Suppressor macrophage treated with lipopolysaccharide for 1 hour (primary cell): ENCODE measurements at regions not wholly inside any gene's neighbourhood (a gene's known extent, or its start where the extent isn't known, plus 50 kb on each side); places are given as distances from the start of the nearest gene placed in this dataset.
A peak's percentile ranks its signal among the peaks of the same experiment; 100 is the strongest.
"Not testable (repeated sequence)": the region's sequence is repeated elsewhere in the genome, so short reads cannot be mapped to it uniquely, and the experiment has no call there.

Source experiments
- DNase-seq, 3 donors: peaks; one replicate each; pipeline ENCODE4 v3.0.0-alpha.2; 2020 to 2022

DNA sequence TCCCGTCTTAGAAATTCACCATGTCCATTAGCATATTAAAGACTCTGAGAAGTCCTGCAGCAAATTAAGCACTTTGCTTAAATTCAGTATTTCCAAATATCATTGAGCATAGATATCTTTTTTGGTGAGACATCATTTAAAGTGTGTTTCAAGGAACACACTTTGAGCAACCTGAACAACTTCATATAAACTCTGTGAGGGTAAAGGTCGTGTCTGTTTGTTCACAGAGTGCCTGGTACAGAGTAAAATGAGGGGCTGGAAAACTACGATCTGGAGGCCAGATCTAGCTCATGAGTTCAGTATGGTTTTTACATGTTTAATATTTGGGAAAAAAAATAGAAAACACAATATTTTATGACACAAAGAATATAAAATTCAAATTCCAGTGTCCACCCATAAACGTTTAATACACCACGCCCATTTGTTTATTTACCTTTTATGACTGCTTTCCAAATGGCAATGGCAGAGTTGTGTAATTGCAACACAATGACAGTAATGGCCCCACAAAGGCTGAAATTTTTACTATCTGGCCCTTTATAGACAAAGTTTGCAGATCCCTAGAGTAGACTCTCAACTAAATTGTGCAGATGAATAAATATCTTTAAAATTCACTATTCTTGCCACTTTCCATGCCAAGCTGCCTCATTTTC lies 67.4 kb downstream of the SNTN start:
- peak in 1 of 3 donors; percentile 1 for DNase-seq

DNA sequence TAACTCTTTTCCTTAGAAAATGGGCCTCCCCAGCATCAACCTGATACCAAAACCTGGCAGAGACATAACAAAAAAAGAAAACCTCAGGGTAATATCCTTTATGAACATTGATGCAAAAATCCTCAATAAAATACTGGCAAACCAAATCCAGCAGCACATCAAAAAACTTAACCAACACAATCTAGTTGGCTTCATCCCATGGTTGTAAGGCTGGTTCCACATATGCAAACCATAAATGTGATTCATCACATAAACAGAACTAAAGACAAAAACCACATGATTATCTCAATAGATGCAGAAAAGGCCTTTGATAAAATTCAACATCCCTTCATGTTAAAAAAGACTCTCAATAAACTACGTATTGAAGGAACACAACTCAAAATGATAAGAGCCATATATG lies 68.5 kb downstream of the SNTN start:
- not testable (repeated sequence) for DNase-seq

DNA sequence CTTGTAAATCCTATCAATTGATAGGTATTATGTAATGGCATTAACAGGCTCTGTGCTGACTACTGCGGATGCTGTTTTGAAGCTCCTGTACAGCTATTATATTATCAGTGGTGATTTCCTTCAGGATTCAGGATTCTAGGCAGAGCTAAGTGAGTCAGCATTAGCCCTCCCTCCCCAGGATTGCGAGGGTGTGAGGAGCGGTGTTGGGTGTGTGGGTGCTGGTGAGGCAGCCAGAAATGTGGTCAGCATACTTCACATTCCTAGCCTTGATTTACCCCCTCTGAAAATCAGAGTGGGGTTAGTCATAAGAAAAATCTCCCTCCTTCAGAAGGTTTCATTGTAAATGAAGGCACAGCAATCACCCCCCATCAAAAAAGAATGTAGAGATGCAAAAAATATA lies 72.5 kb downstream of the SNTN start:
- DNase-seq, result no peak

DNA sequence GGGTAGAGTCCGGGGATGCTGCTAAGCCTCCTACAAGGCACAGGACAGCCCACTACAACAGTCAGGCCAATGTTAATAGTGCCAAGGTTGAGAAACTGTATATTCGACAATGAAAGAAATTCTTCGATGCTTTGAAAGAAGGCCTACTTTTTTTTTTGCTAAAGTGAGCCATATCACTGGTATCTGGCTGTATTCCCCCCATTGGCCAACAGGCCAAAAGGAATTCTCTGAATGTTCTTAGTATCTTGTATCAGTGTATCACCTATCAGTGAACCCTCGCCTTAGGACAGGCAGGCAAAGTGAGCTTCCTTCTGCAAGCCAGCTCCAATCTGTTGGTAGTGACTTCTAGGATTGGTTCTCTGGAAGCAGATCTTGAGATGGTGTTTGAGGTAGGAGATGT lies 74.2 kb downstream of the SNTN start:
- peak in 1 of 3 donors; percentile 13 for DNase-seq

DNA sequence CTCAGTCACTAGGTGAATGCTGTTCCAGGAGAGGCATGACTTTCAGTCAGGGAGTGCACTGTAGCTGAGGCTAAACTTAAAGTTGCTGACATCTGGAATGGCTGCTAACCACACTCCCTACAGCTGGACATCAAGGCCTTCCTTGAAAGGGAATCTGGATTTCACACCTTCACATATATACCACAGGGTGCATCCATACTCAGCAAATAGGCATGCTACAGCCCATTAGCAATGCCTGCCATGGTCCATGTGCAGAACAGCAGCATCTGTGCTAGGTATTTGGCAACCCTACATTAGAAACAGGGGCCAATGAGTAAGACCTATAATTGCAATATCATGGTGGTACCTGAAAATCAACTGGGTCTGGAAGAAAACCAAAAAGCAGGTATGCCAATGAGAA lies 74.8 kb downstream of the SNTN start:
- no peak for DNase-seq

DNA sequence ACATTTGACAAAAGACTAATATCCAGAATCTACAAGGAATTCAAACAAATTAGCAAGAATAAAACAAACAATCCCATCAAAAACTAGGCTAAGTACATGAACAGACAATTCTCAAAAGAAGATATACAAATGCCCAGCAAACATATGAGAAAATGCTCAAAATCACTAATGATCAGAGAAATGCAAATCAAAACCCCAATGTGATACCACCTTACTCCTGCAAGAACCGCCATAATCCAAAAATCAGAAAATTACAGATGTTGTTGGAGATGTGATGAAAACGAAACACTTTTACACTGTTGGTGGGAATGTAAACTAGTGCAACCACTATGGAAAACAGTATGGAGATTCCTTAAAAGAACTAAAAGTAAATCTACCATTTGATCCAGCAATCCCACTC lies 79.4 kb downstream of the SNTN start:
- no peak for DNase-seq

DNA sequence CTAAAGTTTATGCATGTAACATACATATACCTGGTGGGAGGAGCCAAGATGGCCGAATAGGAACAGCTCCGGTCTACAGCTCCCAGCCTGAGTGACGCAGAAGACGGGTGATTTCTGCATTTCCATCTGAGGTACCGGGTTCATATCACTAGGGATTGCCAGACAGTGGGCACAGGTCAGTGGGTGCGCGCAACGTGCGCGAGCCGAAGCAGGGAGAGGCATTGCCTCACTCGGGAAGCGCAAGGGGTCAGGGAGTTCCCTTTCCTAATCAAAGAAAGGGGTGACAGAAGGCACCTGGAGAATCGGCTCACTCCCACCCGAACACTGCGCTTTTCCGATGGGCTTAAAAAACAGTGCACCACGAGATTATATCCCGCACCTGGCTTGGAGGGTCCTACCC lies 80.8 kb downstream of the SNTN start:
- DNase-seq, result not testable (repeated sequence)

DNA sequence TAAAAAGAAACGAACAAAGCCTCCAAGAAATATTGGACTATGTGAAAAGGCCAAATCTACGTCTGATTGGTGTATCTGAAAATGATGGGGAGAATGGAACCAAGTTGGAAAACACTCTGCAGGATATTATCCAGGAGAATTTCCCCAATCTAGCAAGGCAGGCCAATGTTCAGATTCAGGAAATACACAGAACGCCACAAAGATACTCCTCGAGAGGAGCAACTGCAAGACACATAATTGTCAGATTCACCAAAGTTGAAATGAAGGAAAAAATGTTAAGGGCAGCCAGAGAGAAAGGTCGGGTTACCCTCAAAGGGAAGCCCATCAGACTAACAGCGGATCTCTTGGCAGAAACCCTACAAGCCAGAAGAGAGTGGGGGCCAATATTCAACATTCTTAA lies 82.2 kb downstream of the SNTN start:
- DNase-seq, result not testable (repeated sequence)

DNA sequence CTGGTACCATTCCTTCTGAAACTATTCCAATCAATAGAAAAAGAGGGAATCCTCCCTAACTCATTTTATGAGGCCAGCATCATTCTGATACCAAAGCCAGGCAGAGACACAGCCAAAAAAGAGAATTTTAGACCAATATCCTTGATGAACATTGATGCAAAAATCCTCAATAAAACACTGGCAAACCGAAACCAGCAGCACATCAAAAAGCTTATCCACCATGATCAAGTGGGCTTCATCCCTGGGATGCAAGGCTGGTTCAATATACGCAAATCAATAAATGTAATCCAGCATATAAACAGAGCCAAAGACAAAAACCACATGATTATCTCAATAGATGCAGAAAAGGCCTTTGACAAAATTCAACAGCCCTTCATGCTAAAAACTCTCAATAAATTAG lies 82.3 kb upstream of the C3orf49 start:
- not testable (repeated sequence) for DNase-seq

DNA sequence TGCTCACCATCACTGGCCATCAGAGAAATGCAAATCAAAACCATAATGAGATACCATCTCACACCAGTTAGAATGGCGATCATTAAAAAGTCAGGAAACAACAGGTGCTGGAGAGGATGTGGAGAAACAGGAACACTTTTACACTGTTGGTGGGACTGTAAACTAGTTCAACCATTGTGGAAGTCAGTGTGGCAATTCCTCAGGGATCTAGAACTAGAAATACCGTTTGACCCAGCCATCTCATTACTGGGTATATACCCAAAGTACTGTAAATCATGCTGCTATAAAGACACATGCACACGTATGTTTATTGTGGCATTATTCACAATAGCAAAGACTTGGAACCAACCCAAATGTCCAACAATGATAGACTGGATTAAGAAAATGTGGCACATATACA lies 80.5 kb upstream of the C3orf49 start:
- DNase-seq, result not testable (repeated sequence)

DNA sequence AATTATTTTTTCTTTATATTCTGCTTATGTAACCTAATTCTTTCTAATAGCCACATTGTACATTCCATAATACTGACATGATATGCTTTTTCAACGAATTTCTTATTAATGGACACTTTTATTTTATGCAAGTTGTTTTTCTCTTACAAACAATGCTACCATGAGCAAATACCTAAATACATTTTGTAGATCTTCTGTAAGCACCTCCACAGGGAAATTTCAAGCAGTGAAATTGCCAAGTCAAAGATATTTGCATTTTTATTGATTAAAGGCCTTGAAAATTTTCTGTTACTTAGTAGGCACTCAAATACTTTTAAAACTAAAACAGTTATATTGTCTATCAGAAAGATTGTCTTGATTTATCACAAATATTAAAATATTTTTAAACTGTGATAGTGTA lies 79.6 kb upstream of the C3orf49 start:
- no peak for DNase-seq

DNA sequence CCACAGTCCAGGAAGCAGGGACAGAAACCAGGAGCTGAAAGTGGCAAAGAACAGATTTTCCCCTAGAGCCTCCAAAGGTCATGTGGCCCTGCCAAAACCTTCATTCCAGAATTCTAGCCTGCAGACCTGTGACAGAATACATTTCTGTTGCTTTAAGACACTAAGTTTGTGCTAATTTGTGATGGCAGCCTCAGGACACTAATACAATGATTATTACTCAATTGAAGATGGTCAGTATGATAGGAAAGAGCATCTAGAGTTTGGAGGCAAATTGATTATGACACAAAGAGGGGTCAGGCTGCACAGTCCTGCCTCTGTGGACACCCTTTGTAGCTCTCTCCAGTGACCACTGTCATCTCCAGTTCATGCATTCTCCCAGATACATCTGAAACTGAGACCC lies 79.0 kb upstream of the C3orf49 start:
- DNase-seq, result no peak

DNA sequence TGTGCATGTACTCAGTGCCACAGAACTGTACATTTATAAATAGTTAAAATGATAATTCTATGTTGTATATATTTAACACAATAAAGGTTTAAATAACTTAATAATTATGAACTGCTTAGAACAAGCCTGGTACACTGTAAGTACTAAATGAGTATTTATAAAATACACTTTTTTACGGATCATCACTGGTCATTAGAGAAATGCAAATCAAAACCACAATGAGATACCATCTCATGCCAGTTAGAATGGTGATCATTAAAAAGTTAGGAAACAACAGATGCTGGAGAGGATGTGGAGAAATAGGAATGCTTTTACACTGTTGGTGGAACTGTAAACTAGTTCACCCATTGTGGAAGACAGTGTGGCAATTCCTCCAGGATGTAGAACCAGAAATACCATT lies 74.4 kb upstream of the C3orf49 start:
- DNase-seq, result not testable (repeated sequence)

DNA sequence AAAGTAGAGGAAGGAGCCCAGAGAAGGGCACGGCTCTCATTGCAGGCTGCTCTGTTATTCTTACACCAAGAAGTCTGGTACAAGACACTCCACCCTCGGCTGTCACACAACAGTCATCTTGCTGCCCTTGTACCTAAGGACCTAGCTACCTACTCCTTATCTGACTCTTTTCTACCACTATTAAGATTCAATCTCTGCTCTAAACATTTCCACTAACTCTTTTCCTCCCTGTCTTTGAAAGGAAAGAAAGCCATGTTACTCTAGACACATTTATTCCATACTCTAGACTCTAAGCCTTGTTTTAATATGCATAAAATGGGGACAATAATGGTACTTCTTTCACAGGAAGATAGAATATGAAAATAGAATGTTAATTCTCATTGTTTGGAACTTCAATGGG lies 73.3 kb upstream of the C3orf49 start:
- DNase-seq, result no peak

DNA sequence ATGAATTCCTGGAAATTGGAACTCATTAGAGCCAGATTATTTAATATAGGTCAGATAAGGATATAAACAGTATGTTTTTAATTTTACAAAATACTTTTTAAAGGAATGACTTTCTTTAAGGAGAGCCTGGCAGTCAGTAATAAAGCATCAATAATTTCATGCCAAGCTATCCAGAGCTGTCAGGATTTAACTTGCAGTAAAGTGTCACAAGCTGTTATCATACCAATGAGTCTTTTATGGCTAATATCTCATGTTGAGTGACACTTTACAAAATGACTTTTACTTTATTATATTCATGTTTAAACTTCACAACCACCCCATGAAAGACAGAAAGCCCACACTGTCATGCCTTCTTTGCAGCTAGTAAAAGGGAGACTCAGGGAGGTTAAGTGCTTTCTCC lies 72.9 kb upstream of the C3orf49 start:
- DNase-seq, result no peak

DNA sequence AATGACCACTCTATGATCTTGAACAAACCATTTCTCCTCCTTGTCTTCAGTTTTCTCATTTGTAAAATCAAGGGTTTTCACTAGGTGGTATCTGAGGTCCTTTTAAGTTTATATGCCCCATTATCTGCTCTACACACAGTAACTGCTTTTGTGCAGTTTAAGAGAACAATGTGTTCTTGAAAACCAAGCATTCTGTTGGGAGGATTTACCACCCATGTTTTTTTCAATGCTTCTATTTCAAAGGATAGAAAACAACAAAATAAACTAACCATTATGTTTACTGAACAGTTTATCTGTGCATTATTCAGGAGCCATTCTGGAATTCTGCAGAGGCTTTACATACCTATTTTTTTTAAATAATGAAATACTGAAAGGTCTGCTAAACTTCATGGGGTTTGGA lies 67.6 kb upstream of the C3orf49 start:
- DNase-seq, result no peak

DNA sequence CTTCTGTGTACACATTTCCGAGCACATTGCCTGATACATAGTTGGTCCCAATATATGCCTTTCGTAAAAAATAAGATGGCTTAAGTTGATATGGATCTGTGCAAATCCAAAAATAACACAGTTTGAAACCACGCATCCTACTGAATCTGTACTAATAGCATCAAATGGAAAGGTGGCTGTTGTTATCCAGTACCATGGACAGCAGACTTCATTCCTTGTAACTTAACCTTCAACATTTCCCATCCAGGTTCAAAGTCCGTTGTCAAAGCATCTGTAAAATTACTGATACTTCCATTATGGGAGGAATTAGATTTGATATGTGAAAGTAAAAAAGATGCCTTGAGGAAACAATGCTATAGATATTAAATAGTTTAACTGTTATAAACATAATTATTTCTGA lies 65.5 kb upstream of the C3orf49 start:
- no peak for DNase-seq

DNA sequence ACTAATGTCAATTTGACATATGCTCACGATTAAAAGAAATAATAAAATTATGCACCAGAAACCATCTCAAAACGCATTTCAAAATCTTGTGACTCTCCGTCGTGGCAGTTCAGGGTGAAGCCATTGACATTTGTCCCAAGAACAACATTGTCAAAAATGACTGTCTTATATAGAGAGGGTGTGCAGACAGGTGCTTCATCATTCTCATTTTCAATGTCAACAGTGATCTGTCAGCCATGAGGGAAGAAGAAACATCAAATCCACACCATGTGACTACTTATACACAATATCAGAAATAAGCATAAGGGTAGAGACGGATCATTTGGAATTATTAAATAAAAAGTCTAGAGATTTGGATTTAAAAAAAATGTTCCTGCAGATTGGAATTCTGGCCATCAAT lies 65.1 kb upstream of the C3orf49 start:
- no peak for DNase-seq

DNA sequence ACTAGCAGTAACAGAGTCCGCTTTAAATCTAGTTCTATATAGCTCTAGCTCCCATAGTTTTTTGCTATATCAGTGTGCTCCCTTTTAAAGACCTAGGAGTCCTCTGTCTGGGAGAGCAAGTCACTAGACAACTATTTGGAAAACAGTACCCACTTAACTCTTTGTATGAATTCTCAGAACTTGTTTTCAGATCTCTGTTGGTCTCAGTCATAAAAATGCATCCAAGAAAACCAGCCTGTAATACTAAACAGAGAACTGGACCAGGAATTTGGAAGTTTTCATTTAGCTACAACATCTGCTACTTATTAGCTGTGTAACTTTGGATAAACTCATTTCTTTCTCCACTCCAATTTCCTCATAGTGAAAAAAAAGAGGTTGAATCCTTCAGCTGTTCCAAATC lies 56.9 kb upstream of the C3orf49 start:
- DNase-seq, result no peak

DNA sequence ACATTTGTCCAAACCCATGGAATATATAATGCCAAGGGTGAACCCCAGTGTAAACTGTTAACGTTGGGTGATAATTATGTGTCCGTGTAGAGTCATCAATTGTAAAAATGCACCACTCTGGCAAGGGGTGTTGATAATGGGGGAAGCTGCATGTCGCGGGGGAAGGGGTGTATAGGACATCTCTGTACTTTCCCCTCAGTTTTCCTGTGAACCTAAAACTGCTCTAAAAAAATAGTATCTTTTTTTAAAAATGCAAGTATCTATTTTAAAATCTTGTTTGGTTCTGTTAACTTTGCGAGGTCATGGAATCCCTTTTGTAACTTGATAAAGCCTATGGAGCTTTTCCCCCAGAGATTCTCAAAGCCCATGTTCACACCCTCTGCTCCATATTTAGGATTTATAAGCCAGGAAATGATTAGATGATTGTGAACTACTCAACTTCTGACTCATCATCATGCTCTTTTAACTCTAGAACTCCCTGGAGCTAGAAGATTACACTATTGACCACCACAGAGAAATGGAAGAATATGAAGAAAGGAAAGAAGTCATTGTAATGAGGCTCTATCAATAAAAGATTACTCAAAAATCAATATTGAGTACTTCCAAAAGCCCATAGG lies 56.1 kb upstream of the C3orf49 start:
- DNase-seq, result no peak

DNA sequence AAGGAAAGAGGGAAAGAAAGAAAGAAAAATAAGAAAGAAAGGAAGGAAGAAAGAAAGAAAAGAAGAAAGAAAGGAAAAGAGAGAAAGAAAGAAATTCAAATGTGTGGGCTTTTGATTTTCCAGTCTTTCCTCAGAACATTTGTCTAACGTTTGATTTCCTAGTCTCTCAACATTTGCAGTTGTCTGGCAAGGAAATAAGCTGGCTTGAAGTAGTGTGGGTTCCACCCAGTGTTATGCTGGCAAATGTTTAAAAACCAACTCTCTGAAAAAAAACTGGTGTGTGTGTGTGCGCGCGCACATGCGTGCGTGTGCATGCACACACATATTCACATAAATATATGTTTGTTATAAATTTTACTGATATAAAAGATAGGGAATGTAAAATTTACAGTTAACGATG lies 54.6 kb upstream of the C3orf49 start:
- no peak for DNase-seq

DNA sequence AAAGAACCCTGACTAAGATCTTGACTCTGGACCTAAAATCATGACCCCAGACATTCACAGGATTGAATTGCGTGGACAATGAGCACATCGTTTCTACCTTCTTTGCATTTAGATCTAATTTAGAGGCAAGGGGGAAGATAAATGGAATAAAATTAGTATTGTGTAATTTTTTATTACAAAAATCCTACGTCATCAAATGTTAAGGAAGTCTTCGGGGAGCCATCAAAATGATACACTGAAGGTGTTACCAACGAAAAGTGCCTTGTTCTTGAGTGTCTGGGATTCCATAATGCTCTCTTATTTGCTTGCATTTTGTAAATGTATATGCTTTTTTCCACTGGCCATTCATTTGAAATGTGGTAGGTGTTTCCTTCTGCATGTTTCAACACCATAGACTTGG lies 52.8 kb upstream of the C3orf49 start:
- no peak for DNase-seq

DNA sequence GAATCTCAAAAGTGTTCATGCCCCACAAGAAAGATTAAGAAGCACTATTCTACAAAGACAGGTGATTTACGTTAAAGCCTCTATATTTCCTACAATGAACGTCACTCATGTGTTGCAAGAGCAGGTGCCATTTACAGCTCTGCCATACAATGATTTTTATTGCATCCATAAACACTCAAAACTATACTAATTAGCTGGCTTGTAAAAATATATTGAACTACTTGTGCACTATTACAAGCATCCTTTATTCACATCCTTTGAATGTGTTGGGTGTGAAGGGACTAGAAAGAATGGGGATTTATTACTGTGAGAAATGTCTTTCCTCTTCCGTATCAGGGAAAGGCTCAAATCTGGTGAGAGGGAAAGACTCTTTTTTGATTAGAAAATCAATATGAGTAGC lies 50.7 kb upstream of the C3orf49 start:
- DNase-seq, result no peak

DNA sequence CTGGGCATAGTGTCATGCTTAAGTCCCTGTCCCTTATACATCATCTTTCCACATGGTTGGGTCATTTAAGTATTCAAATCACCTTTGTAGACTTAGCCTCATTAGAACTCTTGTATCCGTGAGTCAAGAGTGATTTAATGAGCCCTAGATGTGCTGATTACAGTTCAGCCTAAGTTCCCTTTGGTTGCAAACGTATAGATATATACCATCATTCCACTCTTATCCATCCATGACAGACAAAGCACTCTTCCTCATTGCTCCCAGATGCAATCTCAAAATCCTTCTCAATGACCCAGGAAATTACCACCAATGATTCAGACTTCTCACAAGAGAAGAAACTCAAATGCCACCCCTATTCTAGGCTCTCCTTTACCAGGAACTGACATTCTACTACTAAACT lies 50.2 kb upstream of the C3orf49 start:
- DNase-seq, result no peak
